ENCODE measurements at regions not wholly inside any gene's neighbourhood (a gene's known extent, or its start where the extent isn't known, plus 50 kb on each side); places are given as distances from the start of the nearest gene placed in this dataset.
"Not testable (repeated sequence)": the region's sequence is repeated elsewhere in the genome, so short reads cannot be mapped to it uniquely, and the experiment has no call there.

DNA sequence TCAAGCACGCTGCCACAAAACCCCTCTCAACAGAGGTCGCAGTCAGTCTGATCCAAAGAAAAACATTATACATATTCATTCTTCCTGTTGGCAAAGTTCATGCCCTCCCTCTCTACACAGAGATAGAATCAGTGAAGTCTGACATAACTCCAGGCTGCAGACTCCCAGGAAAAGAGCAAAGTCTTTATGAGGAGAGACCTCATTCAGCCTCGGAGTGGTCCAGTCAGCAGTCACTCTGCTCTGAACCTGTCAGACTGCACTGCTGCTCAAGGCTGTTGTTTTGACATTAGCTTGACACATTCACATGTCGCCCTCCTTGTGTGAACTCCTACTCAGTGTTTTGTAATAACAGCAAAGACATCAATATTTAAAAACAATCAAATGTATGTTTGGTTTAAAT is 241.2 kb upstream of the G2E3 start:
- ATAC-seq, result no peak

- no peak for ATAC-seq
These were observed 236.1 kb upstream of the G2E3 start for GRCh38 chr14:30322819-30323218.

DNA sequence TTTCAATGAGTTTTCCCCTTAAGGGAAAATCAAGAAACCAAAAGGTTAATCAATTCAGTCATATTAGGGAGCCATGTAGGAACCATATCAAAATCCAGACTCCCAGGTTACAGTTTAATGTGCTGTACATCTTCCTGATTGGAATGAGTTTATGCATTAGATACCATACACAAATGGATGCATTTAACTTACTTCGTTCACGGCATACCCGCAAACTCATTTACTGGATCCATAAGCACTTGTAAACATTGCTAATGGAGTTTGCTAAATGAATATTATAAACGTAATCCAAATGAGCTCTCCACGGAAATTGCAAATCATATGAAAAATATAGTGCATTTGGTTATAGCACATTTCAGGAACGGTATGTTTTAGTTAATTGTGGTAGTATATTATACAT is 228.9 kb upstream of the G2E3 start:
- no peak for ATAC-seq

- ATAC-seq, result no peak
These were observed 228.5 kb upstream of the G2E3 start for GRCh38 chr14:30330445-30330844.

DNA sequence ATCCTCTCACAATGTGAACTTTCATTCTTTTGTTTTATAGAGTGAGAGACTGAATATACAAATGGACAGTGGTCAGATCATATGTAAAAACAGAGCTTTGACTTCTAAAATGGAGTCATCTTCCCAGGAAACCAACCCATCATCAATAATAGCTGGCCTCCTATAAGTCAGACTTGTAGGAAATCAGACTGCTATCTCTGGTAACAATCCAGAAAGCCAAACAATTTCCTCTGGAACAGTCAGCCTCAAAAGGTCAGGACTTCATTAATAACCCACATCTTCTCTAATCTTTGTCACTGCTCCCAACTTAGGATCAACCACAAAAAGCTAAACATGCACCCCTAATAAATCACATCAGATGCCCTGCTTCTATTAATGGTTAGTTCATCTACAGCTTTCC is 227.9 kb upstream of the G2E3 start:
- no peak for ATAC-seq

DNA sequence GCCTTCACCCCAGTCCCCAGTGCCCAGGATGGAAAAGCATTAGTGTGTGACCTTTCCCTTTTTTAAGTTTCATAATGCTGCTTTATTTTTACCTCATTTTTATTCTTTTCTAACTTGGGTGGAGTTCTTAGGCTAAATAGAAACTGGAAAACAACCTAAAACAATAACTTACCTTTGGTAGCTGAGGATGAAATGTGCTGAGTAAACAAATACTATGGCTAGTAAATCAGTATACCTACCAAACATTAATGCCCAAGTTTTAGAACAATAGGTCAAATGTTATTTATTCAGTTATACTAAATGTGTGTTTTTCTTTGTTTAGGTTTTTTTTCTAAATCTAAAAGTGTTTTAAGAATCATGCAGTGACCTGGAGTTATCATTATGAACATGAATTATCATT is 226.6 kb upstream of the G2E3 start:
- ATAC-seq, result no peak

GRCh38 chr14:30333934-30334333 is 225.0 kb upstream of the G2E3 start:
- ATAC-seq, result no peak

GRCh38 chr14:30337456-30337855 is 221.5 kb upstream of the G2E3 start:
- ATAC-seq, result no peak

- no peak for ATAC-seq
These were observed 219.6 kb upstream of the G2E3 start for GRCh38 chr14:30339311-30339901.

DNA sequence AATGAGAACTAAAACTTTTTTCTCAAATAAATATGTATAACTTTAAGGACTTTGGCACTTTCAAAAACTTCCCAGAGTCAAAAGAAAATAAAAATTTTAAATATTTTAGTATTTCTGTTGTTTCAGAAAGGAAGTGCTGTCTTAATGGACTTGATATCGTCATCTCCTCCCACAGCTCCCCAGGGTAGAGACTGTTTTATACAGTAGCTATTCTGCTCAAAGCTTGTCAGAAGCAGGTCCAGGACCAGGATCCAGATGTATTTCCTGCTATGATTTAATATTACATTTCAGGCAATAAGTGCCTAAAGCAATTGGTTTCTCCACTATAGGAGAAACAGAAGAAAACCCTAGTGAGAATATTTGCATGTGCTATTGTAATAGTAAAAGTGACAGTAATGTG is 218.5 kb upstream of the G2E3 start:
- no peak for ATAC-seq

- no peak for ATAC-seq
These were observed 213.4 kb upstream of the G2E3 start for GRCh38 chr14:30345511-30345910.

DNA sequence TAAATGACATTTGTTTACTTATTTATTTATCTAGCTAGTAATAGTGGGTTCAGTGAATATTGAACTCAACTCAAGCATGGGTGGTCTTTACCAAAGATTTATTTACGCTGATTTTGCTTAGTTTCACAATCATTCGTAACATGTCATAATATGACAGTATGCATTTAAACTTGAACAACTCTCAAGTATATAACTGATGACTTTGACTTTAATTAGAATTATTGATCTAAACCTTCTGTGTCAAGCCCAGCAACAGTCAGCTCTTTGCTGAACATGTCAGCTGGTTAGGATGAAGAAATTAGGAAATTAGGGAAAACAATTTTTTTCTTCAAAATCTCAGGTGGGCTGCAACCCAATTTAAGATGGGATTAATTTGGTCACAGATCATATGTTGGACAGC is 210.5 kb upstream of the G2E3 start:
- no peak for ATAC-seq

DNA sequence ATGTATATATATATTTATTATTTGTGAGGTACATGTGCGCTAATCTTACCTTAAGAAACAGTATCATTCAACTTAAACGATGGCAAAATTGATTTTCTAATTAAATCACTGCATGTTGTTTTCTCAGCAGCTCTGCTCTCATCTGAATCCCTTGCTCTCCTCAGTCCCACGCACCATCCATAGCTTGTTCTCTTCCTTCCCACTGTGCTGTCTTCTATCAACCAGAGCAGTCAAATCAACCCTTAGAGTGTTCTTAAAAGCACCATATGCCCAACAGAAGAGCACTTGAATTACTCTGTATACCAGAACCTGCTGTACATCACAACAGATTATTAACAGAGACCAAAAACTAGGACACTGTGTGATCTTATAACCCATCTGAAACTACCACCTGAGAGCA is 209.4 kb upstream of the G2E3 start:
- ATAC-seq, result no peak

- ATAC-seq, result no peak
These were observed 204.5 kb upstream of the G2E3 start for GRCh38 chr14:30354439-30354838.

DNA sequence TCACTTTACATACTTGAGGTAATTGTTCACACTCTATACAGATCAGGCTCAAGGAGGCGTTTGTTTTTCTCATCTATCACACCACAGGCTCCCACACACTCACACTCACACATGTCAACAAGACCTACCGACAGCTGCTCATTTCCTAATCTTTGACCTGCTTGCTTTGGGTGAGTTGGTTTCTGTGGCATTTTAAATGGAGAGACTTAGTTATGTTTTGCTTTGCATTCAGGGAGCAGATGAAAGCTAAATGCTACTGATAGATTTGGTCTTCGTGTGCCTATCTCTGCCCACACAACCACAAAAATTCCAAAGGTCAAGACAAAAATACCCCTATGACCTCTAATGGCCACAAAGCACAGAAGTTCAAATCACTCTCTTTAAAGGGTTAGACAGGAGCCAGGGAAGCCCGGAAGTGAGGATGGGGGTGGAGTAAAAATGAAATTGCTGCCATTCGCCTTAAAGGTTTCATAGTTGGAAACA is 203.5 kb upstream of the G2E3 start:
- peak; percentile 57 to 71 for ATAC-seq

DNA sequence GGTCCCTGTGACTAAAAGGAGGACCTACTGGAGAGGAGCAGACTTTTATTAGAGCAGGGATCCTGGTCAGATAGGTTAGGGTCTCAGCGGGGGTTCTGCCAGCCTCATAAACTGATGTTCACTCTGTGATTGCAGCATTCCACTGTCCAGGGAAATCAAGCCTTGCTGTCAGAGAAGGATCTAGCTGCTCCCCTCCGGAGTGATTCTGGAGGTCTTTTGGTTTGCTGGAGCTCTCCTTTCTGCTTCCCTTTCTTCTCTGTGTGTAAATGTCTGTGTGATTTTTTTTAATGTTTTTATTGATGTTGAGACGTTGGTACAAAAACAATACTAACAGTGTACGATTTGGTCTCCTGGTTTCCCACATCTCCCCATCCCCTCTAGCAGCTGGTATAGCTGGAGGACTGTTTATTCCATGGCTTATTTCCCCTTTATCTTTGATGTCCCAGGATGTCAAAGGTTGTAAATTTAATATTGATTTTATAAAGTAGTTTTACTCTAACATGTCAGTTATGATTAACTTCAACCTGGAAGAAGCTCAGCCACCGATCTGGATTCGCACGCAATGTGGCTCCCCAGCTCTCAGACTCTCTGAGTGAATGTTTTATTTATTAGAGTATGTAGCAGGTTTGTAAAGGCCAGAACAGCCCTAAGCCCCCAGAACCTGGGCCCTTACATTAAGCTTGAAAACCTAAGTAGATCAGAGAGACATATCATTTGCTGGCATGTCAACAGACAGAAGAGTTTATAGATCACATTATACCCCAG is 202.3 kb upstream of the G2E3 start:
- ATAC-seq, result no peak

- no peak for ATAC-seq
These were observed 201.2 kb upstream of the G2E3 start for GRCh38 chr14:30357791-30358190.

- no peak for ATAC-seq
These were observed 196.4 kb upstream of the G2E3 start for GRCh38 chr14:30362369-30363218.

DNA sequence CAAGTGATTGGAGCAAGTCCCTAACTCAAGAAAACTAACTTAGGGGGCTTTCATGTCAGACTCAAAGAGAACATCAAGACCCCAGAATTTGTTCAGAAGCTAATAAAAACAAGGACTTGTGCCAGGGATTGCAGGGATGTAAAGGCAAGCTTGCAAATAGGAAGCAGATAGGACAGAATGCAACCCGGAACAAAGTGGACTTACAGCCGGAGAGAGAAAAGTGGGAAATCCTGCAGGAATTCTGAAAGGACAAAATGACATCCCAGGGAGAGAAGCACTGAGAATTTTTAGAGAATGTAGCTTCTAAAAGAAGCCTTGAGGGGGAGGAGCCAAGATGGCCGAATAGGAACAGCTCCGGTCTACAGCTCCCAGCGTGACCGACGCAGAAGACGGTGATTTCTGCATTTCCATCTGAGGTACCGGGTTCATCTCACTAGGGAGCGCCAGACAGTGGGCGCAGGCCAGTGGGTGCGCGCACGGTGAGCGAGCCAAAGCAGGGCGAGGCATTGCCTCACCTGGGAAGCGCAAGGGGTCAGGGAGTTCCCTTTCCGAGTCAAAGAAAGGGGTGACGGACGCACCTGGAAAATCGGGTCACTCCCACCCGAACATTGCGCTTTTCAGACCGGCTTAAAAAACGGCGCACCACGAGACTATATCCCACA is 195.6 kb upstream of the G2E3 start:
- ATAC-seq, result not testable (repeated sequence)

- ATAC-seq, result no peak
These were observed 189.3 kb upstream of the G2E3 start for GRCh38 chr14:30369502-30370180.

- ATAC-seq, result no peak
These were observed 185.9 kb upstream of the G2E3 start for GRCh38 chr14:30373053-30373452.

DNA sequence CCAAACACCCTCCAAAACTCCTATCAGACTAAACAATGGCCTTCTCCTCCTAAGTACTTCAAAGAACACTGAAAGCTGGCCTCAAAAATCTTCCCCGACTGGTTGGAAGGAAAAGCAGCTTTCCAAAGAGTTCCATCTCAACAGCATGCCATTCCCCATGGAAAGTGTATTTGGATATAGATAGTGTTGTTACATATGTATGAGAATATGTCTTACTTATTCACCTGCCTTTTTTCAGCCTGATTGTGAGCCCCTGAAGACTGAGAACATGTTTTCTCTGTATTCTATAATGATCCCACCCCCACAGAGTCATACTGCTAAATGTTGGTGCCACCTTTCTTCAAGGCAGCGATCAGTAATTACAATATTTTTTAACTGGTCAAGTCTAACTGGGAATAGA is 185.4 kb upstream of the G2E3 start:
- ATAC-seq, result no peak

Measured in activated CD4-positive, CD25-positive, alpha-beta regulatory T cell treated with anti-CD3 and anti-CD28 coated beads, Interleukin-2, amount 50 U/mL, for 24 hours (primary cell).